Suprapubic skin (tissue), 3 donors: ENCODE measurements at regions not wholly inside any gene's neighbourhood (a gene's known extent, or its start where the extent isn't known, plus 50 kb on each side); places are given as distances from the start of the nearest gene placed in this dataset.

Experiments used
- EP300 ChIP-seq: sonication (generic); formaldehyde crosslinking; IDR thresholded peaks from one replicate; pipeline ENCODE4 v1.6.1; 2017; ENCODE audit warnings: antibody characterized with exemption
- TF ChIP-seq, protein P1 (sequence below), 2 donors: fragments of 200-600 bp in 1 of 2; fragments of 450-650 bp in 1 of 2; sonication (generic) in 1 of 2; IDR thresholded peaks; one replicate each; pipeline ENCODE4 v1.5.1; 2016 to 2019; ENCODE audit warnings: antibody characterized with exemption in 2 of 2, mild to moderate bottlenecking in 1 of 2, moderate library complexity in 1 of 2

DNA sequence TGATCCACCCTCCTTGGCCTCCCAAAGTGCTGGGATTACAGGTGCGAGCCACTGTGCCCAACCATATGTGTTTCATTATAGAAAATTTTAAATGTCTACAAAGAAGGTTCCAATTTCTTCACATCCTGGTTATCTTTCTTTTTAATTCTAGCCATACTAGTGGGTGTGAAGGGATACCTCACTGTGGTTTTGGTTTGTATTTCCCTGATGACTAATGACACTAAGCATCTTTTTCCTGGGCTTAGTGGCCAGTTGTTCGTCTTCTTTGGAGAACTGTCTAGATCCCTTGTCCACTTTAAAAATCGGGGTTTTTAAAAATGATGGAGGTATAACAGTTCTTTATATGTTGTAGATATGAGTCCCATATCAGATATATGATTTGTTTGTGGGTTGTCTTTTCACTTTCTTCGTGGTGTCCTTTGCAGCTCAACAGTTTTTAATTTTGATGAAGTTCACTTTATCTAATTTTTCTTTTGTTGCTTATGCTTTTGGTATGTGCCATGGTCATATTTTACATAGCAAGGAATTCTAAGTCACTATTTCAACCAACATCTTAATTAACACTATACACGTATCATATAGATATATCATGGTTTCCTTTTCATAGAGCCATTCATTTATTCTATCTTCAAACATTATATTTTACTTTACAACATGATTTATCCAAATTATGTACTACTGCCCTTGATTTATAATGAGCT is 135.0 kb upstream of the RIOK3 start:
- TF ChIP-seq, protein P1, sequence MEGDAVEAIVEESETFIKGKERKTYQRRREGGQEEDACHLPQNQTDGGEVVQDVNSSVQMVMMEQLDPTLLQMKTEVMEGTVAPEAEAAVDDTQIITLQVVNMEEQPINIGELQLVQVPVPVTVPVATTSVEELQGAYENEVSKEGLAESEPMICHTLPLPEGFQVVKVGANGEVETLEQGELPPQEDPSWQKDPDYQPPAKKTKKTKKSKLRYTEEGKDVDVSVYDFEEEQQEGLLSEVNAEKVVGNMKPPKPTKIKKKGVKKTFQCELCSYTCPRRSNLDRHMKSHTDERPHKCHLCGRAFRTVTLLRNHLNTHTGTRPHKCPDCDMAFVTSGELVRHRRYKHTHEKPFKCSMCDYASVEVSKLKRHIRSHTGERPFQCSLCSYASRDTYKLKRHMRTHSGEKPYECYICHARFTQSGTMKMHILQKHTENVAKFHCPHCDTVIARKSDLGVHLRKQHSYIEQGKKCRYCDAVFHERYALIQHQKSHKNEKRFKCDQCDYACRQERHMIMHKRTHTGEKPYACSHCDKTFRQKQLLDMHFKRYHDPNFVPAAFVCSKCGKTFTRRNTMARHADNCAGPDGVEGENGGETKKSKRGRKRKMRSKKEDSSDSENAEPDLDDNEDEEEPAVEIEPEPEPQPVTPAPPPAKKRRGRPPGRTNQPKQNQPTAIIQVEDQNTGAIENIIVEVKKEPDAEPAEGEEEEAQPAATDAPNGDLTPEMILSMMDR (IDR thresholded peaks at IDR 0.05) = no peak
- no peak for TF ChIP-seq EP300
